ENCODE measurements at regions not wholly inside any gene's neighbourhood (a gene's known extent, or its start where the extent isn't known, plus 50 kb on each side); places are given as distances from the start of the nearest gene placed in this dataset.
"Not testable (repeated sequence)": the region's sequence is repeated elsewhere in the genome, so short reads cannot be mapped to it uniquely, and the experiment has no call there.

- FAIRE-seq: no peak
These were observed 269.4 kb downstream of the MYCN start for GRCh38 chr2:16209799-16210198.

- FAIRE-seq: no peak
These were observed 268.6 kb downstream of the MYCN start for GRCh38 chr2:16208921-16209320.

- FAIRE-seq: no peak
These were observed 268.0 kb downstream of the MYCN start for GRCh38 chr2:16208241-16208797.

DNA sequence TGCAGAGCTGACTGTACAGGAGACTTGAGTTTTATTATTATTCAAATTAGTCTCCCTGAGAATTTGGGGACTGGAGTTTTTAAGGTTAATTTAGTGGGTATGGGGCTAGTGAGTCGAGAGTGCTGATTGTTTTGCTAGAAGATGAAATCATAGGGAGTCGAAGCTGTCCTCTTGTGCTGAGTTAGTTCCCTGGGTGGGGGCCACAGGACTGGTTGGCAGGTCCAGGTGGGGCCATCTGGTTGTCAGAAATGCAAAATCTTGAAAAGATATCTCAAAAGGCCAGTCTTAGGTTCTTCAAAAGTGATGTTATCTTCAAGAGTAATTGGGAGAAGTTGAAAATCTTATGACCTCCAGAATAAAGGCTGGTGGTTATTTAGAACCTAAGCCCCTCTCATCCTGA, 267.3 kb downstream of the MYCN start:
- FAIRE-seq: no peak

DNA sequence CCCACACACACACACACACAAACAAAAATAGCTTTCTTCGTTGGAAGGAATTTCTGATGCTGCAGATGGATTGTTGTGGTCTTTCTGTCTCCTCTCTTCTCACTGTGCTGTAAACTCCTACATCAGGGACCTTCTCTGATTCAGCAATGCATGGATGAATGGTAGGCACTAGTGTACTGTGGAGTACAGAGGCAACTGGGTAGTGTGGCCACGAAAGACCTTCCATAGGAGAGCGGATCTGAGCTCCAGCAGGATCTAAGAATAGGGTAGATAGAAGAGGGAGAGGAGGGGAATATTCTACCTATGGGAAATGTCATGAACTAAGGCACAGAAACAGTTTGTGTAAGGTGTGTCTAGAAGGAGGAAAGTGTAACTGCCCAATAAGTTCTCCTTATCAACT, 266.8 kb downstream of the MYCN start:
- no peak for FAIRE-seq

- no peak for FAIRE-seq
These were observed 266.0 kb downstream of the MYCN start for GRCh38 chr2:16206191-16206944.

- no peak for FAIRE-seq
These were observed 265.3 kb downstream of the MYCN start for GRCh38 chr2:16205631-16206030.

DNA sequence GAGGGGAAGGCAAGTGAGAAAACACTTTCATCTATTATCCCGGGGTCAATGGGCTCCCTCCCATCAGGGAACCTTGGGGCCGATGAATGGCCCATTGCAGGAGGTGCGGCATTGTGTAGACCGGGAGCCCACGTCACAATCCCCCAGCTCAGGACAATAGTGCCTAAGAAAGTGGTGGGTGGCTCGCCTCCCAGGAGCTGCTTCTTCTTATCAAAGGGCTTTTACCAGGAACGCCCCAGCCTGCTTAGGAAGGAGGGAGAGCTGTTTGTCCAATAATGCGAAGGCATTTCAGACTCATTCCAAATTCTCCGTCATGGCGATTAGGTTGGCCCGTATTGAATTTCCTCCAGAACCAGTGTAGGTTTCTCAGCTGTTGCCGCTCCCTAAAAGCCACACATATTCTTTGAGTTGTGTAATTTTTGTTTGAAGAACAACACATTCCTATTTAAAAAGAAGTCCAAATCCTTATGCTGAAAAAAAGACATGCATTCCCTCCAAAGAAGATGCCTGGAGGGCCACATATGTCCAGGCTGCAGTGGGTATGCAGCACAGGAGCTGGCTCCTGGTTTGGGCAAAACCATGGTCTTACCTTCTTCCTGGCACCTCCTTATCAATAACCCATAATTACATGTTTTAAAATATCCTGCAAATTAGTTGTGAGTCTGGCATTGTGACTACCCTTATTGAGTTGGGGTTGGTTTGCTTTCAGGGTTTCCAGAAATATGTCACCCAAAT, 264.7 kb downstream of the MYCN start:
- no peak for FAIRE-seq

- FAIRE-seq: no peak
These were observed 263.9 kb downstream of the MYCN start for GRCh38 chr2:16204251-16204650.

DNA sequence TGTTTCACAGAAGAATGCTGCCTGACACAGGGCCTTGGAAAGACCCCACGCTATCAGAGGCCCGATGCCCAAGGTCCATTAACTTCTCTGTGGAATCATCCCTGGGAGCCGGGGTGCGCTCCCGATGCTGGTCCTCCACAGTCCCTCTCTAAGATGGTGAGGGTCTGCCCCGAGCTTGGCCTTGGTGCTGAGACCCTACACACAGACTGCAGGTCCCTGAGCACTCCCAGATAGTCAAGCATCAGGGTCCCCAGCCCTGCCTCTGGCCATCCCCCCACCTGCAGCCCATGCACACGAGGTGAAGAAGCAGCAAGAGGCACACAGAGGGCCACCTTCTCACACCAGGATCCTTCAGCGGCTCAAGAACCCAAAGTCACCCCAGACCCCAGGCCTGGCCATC, 263.3 kb downstream of the MYCN start:
- FAIRE-seq: no peak

GRCh38 chr2:16203069-16203468, 262.7 kb downstream of the MYCN start:
- no peak for FAIRE-seq

DNA sequence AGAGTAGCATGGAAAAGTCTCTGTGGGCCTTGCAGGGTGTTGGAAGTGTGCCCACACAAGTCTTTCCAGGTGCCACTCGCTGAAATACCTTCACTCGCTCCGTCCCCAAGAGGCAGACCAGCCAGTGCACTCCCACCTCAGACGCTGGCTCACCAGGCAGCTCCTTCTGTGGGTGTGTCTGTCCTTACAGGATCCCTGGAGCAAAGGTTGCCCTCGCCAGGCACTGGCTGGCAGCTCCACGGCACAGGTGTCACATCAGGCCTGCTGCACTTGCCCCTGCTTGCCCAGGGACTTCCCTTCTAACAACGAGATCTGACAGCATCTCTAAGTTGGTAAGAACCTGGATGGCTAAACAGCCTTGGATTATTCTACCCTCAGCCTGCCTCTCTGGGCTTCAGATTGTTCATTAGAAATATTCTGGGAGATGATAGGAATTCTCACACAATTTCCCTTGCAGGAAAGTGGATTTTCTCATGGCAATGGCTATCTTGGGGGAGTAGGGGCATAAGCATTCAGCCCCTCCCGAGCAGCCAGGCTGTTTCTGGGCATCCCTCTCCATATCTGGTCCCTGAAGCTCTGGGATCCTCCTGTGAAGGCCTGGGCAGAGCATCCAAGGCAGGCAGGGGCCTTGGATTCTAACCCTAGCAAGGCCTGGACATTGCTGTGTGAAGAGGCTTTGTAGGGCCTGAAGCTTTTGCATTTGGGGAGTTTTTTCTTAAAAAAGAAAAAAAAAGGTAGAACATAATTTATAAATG, 262.1 kb downstream of the MYCN start:
- no peak for FAIRE-seq

- FAIRE-seq: no peak
These were observed 261.5 kb downstream of the MYCN start for GRCh38 chr2:16201848-16202247.

DNA sequence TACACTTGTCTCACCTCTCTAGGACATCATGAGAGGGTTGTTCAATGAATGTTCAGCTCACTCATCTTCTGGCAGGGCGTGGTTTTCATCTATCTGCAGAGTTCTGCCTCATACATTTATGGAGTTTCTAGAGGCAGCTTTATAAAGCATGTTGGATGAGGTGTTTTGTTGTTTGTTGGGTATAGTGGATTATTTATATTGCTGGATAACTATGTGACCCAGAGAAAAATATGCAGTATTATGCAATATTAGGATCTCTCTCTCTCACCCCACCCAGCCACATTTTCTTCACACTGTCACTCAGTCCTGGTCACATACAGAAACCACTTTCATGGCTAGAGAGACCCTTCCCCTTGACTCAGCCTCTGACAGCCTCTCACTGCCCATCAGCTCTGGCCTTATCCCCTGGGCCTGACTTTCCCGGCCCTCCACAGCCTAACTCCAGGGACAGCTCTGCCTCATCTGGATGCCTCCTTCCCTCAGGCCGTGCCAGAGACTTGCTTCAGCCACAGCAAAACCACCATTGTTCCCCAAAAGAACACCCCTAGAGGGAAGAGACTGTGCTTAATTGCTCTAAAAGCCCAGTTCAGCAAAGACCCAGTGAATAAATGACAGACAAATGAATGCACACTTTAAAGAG, 260.3 kb downstream of the MYCN start:
- no peak for FAIRE-seq

- FAIRE-seq: no peak
These were observed 259.7 kb downstream of the MYCN start for GRCh38 chr2:16199882-16200553.

DNA sequence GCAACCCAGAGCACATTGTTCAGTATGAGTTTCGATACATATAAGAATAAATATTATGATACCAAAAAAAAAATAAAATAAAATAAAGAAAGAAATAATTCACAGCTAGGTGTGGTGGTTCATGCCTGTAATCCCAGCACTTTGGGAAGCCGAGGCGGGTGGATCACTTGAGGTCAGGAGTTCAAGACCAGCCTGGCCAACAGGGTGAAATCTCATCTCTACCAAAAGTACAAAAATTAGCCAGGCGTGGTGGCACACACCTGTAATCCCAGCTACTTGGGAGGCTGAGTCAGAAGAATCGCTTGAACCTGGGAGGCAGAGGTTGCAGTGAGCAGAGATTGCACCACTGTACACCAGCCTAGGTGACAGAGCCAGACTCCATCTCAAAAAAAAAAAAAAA, 258.9 kb downstream of the MYCN start:
- FAIRE-seq: not testable (repeated sequence)

- FAIRE-seq: no peak
These were observed 258.0 kb downstream of the MYCN start for GRCh38 chr2:16198166-16198912.

- FAIRE-seq: no peak
These were observed 257.3 kb downstream of the MYCN start for GRCh38 chr2:16197504-16198147.

GRCh38 chr2:16196687-16197503, 256.5 kb downstream of the MYCN start:
- no peak for FAIRE-seq

DNA sequence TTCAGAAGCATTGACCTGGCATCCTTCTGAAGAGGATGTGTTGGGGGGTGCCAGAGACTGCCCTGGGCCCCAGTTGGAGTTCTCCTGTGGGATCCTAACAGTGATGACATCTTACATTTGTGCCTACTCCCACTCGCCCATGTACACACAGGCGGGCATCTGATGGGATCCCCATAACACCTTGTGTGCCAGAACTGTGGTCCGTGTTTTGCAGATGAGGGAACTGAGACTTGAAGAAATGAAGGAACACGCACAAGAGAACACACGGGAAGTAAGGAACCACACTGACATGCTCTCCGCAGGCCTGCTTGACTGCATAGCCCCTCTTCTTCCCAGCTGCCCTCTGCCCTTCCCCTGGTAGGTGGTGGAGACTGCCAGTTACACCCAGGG, 255.3 kb downstream of the MYCN start:
- FAIRE-seq: no peak

All from endometrium (tissue), 2 donors.